Lung (tissue), 11 donors: ENCODE measurements at regions not wholly inside any gene's neighbourhood (a gene's known extent, or its start where the extent isn't known, plus 50 kb on each side); places are given as distances from the start of the nearest gene placed in this dataset.

Experiments
- ATAC-seq: fragments of 200-7000 bp; cut with Tn5 transposase; one replicate; pipeline ENCODE4 v1.9.1; 2020; ENCODE audit warnings: moderate number of reproducible peaks; ENCODE audit not compliant: insufficient read depth, low FRiP score
- DNase-seq, 3 donors: peaks; one replicate each; pipeline ENCODE4 v3.0.0-alpha.2; 2013 to 2017
- H3K27ac ChIP-seq, 2 donors: one replicate each; pipeline ENCODE4 v1.5.1; 2013; ENCODE audit warnings: mild to moderate bottlenecking in 2 of 2, moderate library complexity in 2 of 2, control low read depth in 1 of 2, inconsistent platforms in 1 of 2, low read depth in 1 of 2, low read length in 1 of 2
- H3K27me3 ChIP-seq, 3 donors: one replicate each; pipeline ENCODE4 v1.5.1; 2013; ENCODE audit warnings: low read length in 2 of 3; ENCODE audit not compliant: control insufficient read depth in 3 of 3, insufficient read depth in 3 of 3
- H3K36me3 ChIP-seq, 4 donors: one replicate each; pipeline ENCODE4 v1.5.1; 2013; ENCODE audit warnings: low read length in 4 of 4, mild to moderate bottlenecking in 1 of 4, moderate library complexity in 1 of 4; ENCODE audit not compliant: control insufficient read depth in 4 of 4, insufficient read depth in 4 of 4
- H3K4me1 ChIP-seq, 5 donors: one replicate each; pipeline ENCODE4 v1.5.1; 2013; ENCODE audit warnings: low read length in 5 of 5, mild to moderate bottlenecking in 2 of 5, moderate library complexity in 1 of 5; ENCODE audit not compliant: control insufficient read depth in 5 of 5, insufficient read depth in 5 of 5
- H3K4me3 ChIP-seq: one replicate; pipeline ENCODE4 v1.5.1; 2013; ENCODE audit warnings: mild to moderate bottlenecking, control low read depth, moderate library complexity
- H3K9ac ChIP-seq, 2 donors: one replicate each; pipeline ENCODE4 v1.5.1; 2013; ENCODE audit warnings: low read length in 2 of 2, control low read depth in 1 of 2; ENCODE audit not compliant: insufficient read depth in 1 of 2
- H3K9me3 ChIP-seq, 4 donors: one replicate each; pipeline ENCODE4 v1.5.1; 2013; ENCODE audit warnings: low read length in 3 of 4, mild to moderate bottlenecking in 1 of 4, moderate library complexity in 1 of 4; ENCODE audit not compliant: control insufficient read depth in 4 of 4, insufficient read depth in 3 of 4
- WGBS, 2 donors: extraction: QIAGEN DNeasy Blood & Tissue Kit; methylation state at CpG; one replicate each; pipeline ENCODE4 v1.1.7; 2013; 5-methylcytosine and 5-hydroxymethylcytosine counted together
- TF ChIP-seq, protein P1 (sequence below): IDR thresholded peaks from 2 replicates; pipeline ENCODE4 v1.5.1; 2012; ENCODE audit warnings: mild to moderate bottlenecking; ENCODE audit errors: control extremely low read depth, extremely low read depth
- donor health status: control.
- donor health status: control.
- donor health status: Bipolar disorder and iron deficiency.
- donor health status: healthy.
- donor health status: DM: yes; HTN: yes; CAD: no.

DNA sequence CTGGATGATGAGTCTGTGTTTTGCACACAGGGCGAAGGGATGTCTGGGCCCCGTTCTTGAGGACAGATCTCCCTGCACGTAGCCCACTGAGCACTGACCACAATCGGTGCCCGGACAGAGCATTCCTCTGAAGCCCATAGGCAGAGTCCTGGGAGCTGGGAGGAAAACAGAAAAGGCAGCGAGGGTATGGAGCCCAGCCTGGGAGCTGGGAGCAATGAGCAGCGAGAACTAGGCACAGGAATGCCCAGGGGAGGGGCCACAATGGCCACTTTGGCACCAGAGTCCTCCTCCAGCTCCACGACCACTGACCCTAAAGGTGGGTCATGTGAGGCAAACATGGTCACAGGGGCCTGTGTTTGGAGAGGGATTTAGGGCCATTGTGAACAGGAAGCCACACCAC lies 333.9 kb downstream of the EIPR1 start:
- Histone ChIP-seq H3K4me1 (no peaks in the 10 kb centered on the region), H3K4me3 (no peak overlapping the region), H3K9ac (no peak overlapping the region), H3K27ac (no peak overlapping the region), H3K36me3 (no peaks in the 10 kb centered on the region), H3K9me3 (peaks cover 0 to 4% (median 1%) of the 10 kb centered on the region in 4 donors), H3K27me3 (no peaks in the 10 kb centered on the region)
- ATAC-seq (no peak), DNase-seq (no peak)
- WGBS, 2 donors: 91% methylated on average over 8 of the region's 8 CpGs
- TF ChIP-seq, protein P1, sequence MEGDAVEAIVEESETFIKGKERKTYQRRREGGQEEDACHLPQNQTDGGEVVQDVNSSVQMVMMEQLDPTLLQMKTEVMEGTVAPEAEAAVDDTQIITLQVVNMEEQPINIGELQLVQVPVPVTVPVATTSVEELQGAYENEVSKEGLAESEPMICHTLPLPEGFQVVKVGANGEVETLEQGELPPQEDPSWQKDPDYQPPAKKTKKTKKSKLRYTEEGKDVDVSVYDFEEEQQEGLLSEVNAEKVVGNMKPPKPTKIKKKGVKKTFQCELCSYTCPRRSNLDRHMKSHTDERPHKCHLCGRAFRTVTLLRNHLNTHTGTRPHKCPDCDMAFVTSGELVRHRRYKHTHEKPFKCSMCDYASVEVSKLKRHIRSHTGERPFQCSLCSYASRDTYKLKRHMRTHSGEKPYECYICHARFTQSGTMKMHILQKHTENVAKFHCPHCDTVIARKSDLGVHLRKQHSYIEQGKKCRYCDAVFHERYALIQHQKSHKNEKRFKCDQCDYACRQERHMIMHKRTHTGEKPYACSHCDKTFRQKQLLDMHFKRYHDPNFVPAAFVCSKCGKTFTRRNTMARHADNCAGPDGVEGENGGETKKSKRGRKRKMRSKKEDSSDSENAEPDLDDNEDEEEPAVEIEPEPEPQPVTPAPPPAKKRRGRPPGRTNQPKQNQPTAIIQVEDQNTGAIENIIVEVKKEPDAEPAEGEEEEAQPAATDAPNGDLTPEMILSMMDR: no peak

DNA sequence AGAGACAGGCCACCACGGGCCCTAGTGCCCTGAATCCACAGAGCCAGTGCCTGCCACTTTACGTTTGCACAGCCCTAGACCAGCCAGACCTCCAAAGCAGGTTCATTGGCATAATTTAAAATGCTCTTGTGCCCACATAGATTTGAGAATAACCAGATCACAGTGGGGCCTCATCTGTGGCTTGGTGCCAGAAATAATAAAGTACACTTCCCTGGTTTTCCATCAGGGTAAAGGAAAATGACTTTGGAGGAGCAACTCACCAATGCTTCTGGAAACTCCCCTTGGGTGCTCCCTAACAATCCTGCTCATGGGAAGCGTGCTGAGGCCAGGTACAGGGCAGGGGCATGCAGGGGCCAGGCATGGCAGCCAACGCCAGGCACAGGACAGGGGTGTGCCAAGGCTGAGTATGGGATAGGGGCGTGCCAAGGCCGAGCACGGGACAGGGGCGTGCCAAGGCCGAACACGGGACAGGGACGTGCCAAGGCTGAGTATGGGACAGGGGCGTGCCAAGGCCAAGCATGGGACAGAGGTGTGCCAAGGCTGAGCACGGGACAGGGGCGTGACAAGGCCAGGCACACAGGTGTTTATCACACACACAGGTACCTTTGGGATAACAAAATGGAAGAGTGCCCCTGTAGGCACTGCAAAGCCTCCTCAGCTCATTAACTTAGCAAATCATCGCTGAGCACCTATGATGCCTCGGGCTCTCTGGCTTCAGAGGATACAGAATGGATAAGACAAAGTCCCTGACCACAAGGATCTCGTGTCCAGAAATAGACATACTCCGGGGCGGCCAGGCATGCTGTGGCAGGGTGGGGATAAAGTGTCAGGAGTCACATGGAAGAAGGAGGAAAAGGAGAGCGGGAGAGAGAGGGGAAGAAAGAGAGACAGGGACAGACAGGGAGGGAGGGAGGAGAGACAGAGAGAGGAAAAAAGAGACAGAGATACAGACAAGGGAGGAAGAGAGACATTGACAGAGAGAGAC lies 334.7 kb downstream of the EIPR1 start:
- no peak overlapping the region for H3K9ac ChIP-seq
- WGBS, 2 donors: 88 to 91% methylated on average over 20 of the region's 20 CpGs
- H3K36me3 ChIP-seq: no peaks in the 10 kb centered on the region
- TF ChIP-seq, protein P1: no peak
- H3K27me3 ChIP-seq: no peaks in the 10 kb centered on the region
- ATAC-seq (no peak), DNase-seq (no peak)
- no peak overlapping the region for H3K27ac ChIP-seq
- H3K4me1 ChIP-seq: no peaks in the 10 kb centered on the region
- H3K4me3 ChIP-seq: no peak overlapping the region
- peaks cover 0 to 4% (median 2%) of the 10 kb centered on the region in 4 donors for H3K9me3 ChIP-seq

DNA sequence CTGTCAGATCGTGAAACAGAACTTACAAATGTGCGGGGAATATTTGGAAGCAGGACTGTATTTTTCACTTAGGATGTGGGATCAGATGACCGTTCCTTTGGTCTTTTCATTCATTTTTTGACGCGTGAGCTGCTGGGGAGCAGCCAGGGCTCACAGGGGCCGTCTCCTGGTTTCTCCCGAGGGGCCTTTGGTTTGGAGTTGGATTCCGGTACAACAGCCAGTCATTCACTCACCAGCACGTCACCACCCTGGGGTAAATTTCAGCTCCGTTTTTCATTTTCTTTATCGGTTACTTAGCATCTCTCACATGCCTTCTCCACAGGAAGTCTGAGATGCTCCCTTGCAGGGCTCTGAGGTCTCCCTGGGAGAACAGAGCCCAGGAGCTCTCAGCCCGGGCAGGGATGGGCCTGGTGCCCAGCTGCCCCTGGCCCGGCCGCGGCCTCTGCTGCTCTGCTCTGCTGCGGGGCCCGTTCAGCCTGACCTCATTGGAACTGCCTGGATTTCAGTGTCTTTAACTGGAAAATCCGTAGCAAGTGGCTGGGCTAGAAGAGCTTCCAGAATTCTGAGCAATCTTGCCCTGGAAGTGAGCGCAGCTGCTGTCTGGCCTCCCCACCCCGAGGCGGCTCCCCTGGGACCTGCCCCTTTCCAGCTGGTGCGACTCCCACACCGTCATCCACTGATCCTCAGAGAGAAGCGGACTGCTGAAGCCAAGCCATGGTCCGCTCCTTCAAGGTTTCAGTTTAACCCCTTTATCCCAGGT lies 335.6 kb downstream of the EIPR1 start:
- no peak for ATAC-seq
- H3K9ac ChIP-seq: no peak overlapping the region
- TF ChIP-seq, protein P1: no peak

More for the DNA sequence above, 335.6 kb downstream of the EIPR1 start:
- Histone ChIP-seq H3K36me3 (no peaks in the 10 kb centered on the region), H3K4me1 (no peaks in the 10 kb centered on the region), H3K4me3 (no peak overlapping the region), H3K9me3 (peaks cover 0 to 4% (median 2%) of the 10 kb centered on the region in 4 donors), H3K27ac (no peak overlapping the region), H3K27me3 (no peaks in the 10 kb centered on the region)
- peak in 2 of 3 donors; percentile 14 to 22 for DNase-seq
- 75 to 81% methylated on average over 25 of the region's 25 CpGs for WGBS, 2 donors
